Stimulated activated CD4-positive, alpha-beta T cell treated with anti-CD3 and anti-CD28 coated beads, Interleukin-4, amount 100 ng/mL, for 48 hours (primary cell): ENCODE measurements at regions not wholly inside any gene's neighbourhood (a gene's known extent, or its start where the extent isn't known, plus 50 kb on each side); places are given as distances from the start of the nearest gene placed in this dataset.

ENCODE experiments used
- DNase-seq, 2 donors: peaks; one replicate each; pipeline ENCODE4 v3.0.0-alpha.2; 2020; ENCODE audit warnings: low read depth in 2 of 2

GRCh38 chr9:113701774-113702755, 174.0 kb upstream of the ZNF618 start:
- no peak for DNase-seq

GRCh38 chr9:113705306-113705927, 170.7 kb upstream of the ZNF618 start:
- DNase-seq = no peak

- DNase-seq = no peak
Observed at GRCh38 chr9:113705928-113706519, 170.1 kb upstream of the ZNF618 start.

- no peak for DNase-seq
Observed at GRCh38 chr9:113707953-113708695, 168.0 kb upstream of the ZNF618 start.

GRCh38 chr9:113708821-113709713, 167.0 kb upstream of the ZNF618 start:
- DNase-seq = no peak

GRCh38 chr9:113709721-113710120, 166.4 kb upstream of the ZNF618 start:
- DNase-seq = no peak

- no peak for DNase-seq
Observed at GRCh38 chr9:113711251-113711650, 164.9 kb upstream of the ZNF618 start.

- DNase-seq = no peak
Observed at GRCh38 chr9:113712053-113712452, 164.1 kb upstream of the ZNF618 start.

GRCh38 chr9:113715086-113715485, 161.0 kb upstream of the ZNF618 start:
- DNase-seq = no peak

- no peak for DNase-seq
Observed at GRCh38 chr9:113719919-113720318, 156.2 kb upstream of the ZNF618 start.

- DNase-seq = no peak
Observed at GRCh38 chr9:113720495-113720894, 155.6 kb upstream of the ZNF618 start.

GRCh38 chr9:113721856-113722255, 154.3 kb upstream of the ZNF618 start:
- no peak for DNase-seq

GRCh38 chr9:113724202-113724601, 151.9 kb upstream of the ZNF618 start:
- no peak for DNase-seq

- no peak for DNase-seq
Observed at GRCh38 chr9:113728989-113729388, 147.1 kb upstream of the ZNF618 start.

GRCh38 chr9:113734826-113735225, 141.3 kb upstream of the ZNF618 start:
- DNase-seq = no peak

- peak; percentile 4 to 27 for DNase-seq
Observed at GRCh38 chr9:113737517-113738271, 138.4 kb upstream of the ZNF618 start.

GRCh38 chr9:113738496-113738892, 137.6 kb upstream of the ZNF618 start:
- no peak for DNase-seq

GRCh38 chr9:113738893-113739604, 137.1 kb upstream of the ZNF618 start:
- no peak for DNase-seq
